Astrocyte of the hippocampus (primary cell): ENCODE measurements at regions not wholly inside any gene's neighbourhood (a gene's known extent, or its start where the extent isn't known, plus 50 kb on each side); places are given as distances from the start of the nearest gene placed in this dataset.

Experiments used
- DNase-seq: peaks from one replicate; pipeline ENCODE4 v3.0.0; 2011; ENCODE audit warnings: low read depth, low spot score

DNA sequence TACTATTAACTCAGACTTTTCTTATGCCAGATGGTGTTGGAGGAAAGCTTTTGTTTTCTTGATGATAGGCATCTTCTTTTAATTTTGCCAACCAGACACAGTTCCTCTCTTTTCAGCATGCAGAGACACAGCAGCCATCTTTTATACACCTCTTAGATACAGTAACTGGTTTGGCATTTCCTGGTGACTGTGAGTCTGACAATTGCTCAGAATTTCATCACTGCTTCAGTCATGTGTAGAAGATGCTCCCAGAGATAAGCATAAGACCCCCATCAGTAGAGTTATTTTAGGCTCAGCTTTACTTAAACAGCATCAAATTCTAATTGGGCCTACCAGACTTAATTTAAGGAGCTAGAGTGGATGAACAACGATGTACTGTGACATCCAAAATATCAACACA, 779.0 kb downstream of the SQOR start:
- no peak for DNase-seq

DNA sequence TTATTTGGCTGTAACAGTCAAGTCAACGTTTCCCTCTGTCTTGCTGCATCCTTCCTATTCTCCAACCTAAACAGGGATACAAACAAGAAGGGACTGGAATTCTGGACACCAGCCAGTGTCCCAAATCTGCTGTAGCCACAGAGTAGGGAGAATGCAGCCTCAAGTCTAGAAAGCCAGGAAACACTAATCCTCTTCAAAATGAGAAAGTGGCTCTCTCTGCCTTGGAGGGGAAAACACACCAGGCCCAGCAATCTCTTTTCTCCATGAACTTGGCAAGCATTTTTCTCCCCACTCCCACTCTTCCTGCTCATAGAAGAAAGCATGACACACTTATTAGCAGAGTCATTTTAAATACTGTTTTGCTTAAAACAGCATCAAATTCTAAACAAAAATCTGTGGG, 781.7 kb downstream of the SQOR start:
- DNase-seq = no peak

DNA sequence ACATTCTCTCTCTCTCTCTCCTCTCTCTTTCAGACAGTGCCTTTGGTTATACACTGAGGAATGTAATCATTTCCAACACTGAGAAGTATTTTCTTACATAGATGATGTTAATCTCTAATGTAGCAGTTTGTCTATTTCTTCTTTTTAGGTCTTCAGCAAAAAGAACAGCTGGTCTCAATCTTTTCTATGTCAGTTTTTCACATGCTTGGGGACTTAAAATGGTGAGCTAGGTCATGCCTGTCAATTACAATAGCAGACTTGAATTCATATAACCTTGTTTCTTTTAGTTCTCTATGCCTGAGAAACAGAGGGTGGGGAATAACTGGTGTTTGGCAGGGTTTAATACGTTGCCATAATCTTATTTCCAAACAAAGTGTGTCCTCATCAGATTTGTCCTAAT, 786.2 kb downstream of the SQOR start:
- no peak for DNase-seq

DNA sequence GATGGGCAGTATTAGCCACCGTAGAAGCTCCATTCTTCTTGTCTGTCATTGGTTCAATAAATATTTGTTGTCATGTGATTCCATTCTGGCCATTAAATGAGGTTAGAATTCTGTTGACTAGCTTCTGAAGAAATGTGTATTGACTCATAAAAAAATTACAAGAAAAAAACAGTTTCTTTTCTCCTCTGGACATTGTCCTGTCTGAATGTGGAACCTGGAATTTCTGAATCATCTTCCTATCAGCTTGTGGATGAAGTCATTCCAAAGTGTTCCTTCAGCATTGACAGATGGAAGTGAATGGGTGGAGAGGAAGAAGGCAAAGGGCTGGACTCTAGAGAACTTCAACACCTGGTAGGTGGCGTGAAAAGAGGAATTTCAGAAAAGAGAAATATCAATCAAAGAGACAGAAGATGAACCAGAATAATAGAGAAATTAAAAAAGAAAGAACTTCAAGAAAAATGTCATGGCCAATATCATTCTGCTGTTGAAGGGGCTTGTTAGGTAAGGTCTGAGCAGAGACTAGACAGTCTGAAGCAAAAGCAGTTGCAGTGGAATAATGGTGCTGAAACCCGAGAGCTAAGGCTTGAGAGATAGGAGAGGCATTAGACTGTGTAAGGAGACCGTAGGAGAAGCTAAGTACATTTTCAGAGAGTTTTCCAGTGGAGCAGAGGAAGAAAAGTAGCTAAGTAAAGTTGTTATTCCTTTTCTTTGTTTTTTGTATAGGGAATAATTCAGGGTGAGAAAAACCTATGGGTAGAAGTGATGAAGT, 806.6 kb downstream of the SQOR start:
- DNase-seq = peak; percentile 1

DNA sequence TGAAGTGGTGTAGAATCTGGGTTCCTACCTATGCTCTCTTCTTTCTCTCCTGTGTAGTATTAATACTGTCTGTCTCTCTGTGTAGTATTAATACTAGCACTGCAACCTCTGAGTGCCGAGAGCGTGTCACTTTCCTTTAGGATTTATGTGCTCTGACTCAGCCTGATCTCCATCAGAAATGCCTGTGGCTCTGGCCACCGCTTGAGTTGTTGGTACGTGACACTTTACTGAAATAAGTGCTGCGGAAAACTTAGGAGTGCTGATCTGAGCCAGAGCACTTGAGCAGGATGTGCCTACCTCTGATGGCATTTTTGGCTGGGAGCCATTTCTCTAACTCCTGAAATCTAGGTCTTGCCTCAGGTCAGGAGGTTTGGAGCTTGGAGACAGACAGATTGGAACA, 807.4 kb downstream of the SQOR start:
- DNase-seq = peak; percentile 23

DNA sequence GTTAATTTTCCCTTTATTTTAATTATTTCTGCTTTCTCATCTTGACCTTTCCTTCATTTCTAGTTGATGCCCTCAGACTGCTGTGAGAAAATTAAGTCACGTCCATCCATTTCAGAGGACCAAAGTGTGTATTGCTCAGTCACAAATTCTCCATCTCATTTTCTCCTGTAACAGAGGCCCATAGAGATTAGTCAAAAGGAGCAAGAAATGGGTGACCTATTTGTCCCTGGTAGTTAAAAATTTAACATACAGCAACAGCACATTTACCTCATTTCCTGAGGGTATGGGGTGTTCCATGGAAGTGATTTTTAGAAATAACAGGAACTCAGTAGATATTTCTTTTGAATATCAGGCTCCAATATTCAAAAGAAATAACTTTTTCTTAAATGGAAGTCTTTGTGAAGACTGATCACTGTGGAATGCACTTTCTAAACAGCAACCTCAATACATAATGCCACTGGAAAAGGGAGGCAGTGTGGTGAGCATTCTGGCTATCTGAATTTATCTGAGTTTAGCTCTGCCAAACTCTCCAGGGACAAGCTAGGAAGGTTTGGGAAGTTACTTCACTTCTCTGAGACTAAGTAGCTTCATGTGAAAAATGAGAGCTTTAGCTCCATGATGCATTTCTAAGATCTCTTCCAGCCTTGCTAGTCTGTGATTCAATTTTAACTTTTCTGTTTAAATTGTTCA, 808.2 kb downstream of the SQOR start:
- DNase-seq = peak; percentile 6

DNA sequence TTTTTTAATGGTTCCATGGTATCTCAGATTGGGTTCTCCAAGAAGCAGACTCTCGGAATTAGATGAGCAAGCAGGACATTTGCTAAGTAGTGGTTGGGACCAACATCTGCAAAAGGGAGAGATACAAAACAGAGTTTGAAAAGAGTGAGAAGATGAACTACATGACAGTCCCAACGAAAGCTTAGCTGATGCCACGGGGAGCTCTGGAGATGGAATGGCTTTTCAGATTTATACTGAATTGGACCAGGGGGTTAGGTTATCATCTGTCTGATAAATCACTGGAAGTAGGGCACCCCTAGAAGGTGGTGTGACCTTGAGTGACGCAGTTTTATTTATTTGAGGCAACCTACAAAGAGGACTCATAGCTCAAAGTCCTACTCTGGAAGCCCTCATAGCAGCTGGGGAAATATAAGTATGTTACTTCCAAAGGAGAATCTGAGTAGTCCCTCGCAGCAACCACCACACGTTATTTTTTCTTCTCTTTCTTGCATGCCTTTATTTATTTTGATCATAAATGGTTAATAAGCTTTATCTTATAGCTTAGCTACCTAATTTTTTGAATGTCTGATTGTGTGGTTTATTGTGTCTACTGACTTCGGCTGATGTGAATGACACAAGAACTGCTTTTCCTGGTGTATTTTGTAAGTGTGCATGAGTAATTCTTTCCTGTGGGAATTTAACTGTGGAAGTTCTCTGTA, 815.4 kb downstream of the SQOR start:
- DNase-seq = no peak

GRCh38 chr15:46450810-46451182, 816.0 kb downstream of the SQOR start:
- DNase-seq = no peak

GRCh38 chr15:46452297-46452820, 817.5 kb downstream of the SQOR start:
- DNase-seq = no peak

GRCh38 chr15:46456456-46456855, 821.6 kb downstream of the SQOR start:
- no peak for DNase-seq

GRCh38 chr15:46460431-46461094, 825.7 kb downstream of the SQOR start:
- no peak for DNase-seq

- no peak for DNase-seq
These were observed 826.6 kb downstream of the SQOR start for GRCh38 chr15:46461416-46461815.

DNA sequence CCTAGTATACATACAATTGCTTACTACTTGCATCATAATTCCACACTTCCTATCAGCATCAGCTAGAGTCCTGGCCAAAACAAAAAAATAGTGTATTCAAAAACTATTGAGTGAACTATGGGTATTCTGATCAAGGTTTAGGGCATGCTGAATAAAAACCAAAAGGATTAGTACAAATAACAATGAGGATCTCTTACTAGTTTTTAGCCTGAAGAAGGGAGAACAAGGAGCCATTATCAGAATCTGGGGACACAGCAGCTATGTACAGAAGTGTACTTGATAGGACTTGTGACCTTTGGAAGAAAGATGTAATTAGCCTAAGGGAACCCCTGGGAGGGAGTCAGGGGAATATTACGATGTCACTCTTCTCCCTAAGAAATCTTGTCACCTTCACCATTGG, 832.2 kb downstream of the SQOR start:
- DNase-seq = no peak

DNA sequence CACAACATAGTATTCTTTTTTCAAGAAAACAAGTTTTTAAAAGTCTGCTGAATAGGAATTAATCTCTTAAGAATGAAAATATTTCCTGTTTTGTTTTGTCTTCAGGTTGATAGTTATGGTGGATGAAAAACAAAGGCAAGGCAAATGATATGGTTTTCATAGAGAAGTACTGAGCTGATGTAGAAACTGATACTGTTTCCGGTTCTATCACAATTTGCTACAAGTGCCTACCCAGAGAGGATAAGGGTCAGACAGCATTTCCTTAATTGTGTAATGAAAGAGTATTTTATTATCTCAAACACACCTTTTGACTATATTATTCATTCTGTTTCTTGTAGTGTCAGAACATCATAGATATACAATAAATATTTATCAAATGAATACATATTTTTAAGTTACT, 836.3 kb downstream of the SQOR start:
- DNase-seq = no peak

GRCh38 chr15:46489276-46489675, 854.4 kb downstream of the SQOR start:
- DNase-seq = no peak

GRCh38 chr15:46496491-46497115, 861.8 kb downstream of the SQOR start:
- no peak for DNase-seq

GRCh38 chr15:46502667-46503066, 867.8 kb downstream of the SQOR start:
- no peak for DNase-seq

- DNase-seq = no peak
These were observed 883.6 kb downstream of the SQOR start for GRCh38 chr15:46518381-46518780.

DNA sequence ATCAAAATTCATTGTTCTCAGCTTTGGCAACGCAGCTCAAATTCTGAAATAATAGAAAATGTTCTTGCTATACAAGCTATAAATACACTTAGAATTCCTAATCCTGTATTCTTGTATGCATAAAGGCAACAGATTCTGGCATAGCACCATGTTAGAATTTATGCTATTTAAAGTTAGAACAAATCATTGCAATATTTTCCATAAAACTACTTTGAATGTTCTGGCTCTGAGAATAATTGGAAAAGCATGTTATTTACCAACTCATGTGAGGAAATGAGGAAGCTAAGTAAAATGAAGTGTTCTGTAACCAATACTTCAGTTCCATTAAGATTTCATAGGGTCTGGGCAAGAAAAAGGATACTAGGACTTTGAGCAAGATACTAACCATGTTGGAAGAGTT, 888.9 kb downstream of the SQOR start:
- no peak for DNase-seq

GRCh38 chr15:46525984-46526725, 891.3 kb downstream of the SQOR start:
- no peak for DNase-seq

GRCh38 chr15:46526726-46527110, 891.9 kb downstream of the SQOR start:
- no peak for DNase-seq
